ENCODE measurements at regions not wholly inside any gene's neighbourhood (a gene's known extent, or its start where the extent isn't known, plus 50 kb on each side); places are given as distances from the start of the nearest gene placed in this dataset.

DNA sequence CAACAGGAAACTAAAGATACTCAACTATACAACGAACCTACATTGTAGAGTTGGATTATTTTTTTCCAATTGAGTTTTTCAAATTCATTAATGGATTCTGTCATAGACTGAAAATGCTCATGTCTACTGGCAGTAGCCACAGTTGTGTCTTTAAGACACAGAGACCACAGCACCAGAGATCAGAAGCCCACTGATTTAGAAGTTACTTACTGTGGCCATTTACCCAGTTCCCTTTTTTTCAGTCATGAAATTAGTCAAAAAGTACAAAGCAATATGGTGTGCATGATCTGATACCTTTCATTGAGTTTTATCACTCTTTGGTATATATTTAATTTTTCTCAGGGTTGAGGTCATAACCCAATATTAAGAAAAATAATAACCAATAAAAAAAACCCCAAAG is 1640.2 kb upstream of the WWC1 start:
- ATAC-seq (ENCODE audit: low read depth) (no peak), DNase-seq (no peak)
- Histone ChIP-seq H3K4me3 (ENCODE audit: control extremely low read depth in 1 of 5, extremely low read depth in 1 of 5, insufficient read depth in 1 of 5, low read depth in 2 of 5, low read length in 4 of 5) (no peak overlapping the region), H3K27me3 (replicated peaks in 1 of 4; ENCODE audit: control extremely low read depth in 1 of 4, control insufficient read depth in 3 of 4, insufficient read depth in 4 of 4, low read length in 3 of 4) (no peaks in the 10 kb centered on the region), H3K79me2 (ENCODE audit: control insufficient read depth, insufficient read depth, low read length) (no peaks in the 10 kb centered on the region), H3K9me3 (ENCODE audit: control extremely low read depth in 1 of 3, control insufficient read depth in 2 of 3, insufficient read depth in 1 of 3, low read length in 2 of 3) (no peaks in the 10 kb centered on the region), H2AFZ (ENCODE audit: insufficient read depth, low read depth, low read length, poor library complexity, severe bottlenecking) (no peak overlapping the region), H4K20me1 (ENCODE audit: control insufficient read depth, insufficient read depth, low read length, poor library complexity, severe bottlenecking) (no peaks in the 10 kb centered on the region), H3K27ac (ENCODE audit: low read length in 2 of 2) (no peak overlapping the region), H3K36me3 (replicated peaks in 1 of 2; ENCODE audit: control extremely low read depth in 1 of 2, control insufficient read depth in 1 of 2, extremely low read depth in 1 of 2, insufficient read depth in 2 of 2, low read length in 1 of 2) (no peaks in the 10 kb centered on the region), H3K4me1 (ENCODE audit: control insufficient read depth in 2 of 2, insufficient read depth in 2 of 2, low read length in 2 of 2) (no peaks in the 10 kb centered on the region), H3K4me2 (replicated peaks; ENCODE audit: low read depth, low read length, poor library complexity, severe bottlenecking) (no peak overlapping the region), H3K9ac (ENCODE audit: low read length) (no peak overlapping the region)
- intact Hi-C loops (cut with micrococcal nuclease): no loop called here
- H3K27ac Mint-ChIP-seq: no peak overlapping the region
- POLR2A ChIA-PET: no interaction called here
- WGBS (ENCODE audit: insufficient coverage): no CpG with 5 or more reads among the region's 1 CpG
- no peaks in the 10 kb centered on the region for H3K27me3 Mint-ChIP-seq
- no peak for TF ChIP-seq EZH2 (IDR thresholded peaks at IDR 0.05; ENCODE audit: borderline replicate concordance, insufficient read depth, low read depth, low read length, poor library complexity, severe bottlenecking)
- TF ChIP-seq, protein P1, sequence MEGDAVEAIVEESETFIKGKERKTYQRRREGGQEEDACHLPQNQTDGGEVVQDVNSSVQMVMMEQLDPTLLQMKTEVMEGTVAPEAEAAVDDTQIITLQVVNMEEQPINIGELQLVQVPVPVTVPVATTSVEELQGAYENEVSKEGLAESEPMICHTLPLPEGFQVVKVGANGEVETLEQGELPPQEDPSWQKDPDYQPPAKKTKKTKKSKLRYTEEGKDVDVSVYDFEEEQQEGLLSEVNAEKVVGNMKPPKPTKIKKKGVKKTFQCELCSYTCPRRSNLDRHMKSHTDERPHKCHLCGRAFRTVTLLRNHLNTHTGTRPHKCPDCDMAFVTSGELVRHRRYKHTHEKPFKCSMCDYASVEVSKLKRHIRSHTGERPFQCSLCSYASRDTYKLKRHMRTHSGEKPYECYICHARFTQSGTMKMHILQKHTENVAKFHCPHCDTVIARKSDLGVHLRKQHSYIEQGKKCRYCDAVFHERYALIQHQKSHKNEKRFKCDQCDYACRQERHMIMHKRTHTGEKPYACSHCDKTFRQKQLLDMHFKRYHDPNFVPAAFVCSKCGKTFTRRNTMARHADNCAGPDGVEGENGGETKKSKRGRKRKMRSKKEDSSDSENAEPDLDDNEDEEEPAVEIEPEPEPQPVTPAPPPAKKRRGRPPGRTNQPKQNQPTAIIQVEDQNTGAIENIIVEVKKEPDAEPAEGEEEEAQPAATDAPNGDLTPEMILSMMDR (IDR thresholded peaks at IDR 0.05): no peak
- H3K9me3 Mint-ChIP-seq (ENCODE audit: insufficient read depth): peaks cover 7% of the 10 kb centered on the region
- H3K4me1 Mint-ChIP-seq: no peaks in the 10 kb centered on the region
- H3K4me3 Mint-ChIP-seq: no peak overlapping the region
- CTCF ChIA-PET: no interaction called here

DNA sequence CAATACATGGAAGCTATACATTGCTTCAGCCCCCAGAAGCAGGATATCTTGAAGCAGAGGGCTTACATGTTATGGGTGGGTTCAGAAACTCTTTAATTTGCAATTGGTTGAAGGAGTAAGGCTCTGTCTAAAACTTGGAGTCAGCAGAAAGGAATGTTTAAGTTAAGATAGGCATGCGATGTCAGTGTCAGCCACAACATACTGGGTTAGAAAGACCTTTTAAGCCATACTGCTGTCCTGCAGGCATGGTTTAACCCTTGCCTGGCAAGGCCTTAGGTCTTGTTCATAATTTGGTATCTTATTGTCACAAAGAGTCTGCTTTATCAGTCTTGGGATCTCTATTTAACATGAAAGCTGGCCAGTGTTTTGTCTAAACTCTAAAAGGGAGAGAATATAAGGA is 1619.6 kb upstream of the WWC1 start:
- Histone ChIP-seq H3K9ac (ENCODE audit: low read length) (no peak overlapping the region), H3K9me3 (ENCODE audit: control extremely low read depth in 1 of 3, control insufficient read depth in 2 of 3, insufficient read depth in 1 of 3, low read length in 2 of 3) (peaks cover 0 to 3% (median 0%) of the 10 kb centered on the region in 3 donors), H3K4me3 (ENCODE audit: control extremely low read depth in 1 of 5, extremely low read depth in 1 of 5, insufficient read depth in 1 of 5, low read depth in 2 of 5, low read length in 4 of 5) (no peak overlapping the region), H3K27ac (ENCODE audit: low read length in 2 of 2) (no peak overlapping the region), H3K4me1 (ENCODE audit: control insufficient read depth in 2 of 2, insufficient read depth in 2 of 2, low read length in 2 of 2) (no peaks in the 10 kb centered on the region), H2AFZ (ENCODE audit: insufficient read depth, low read depth, low read length, poor library complexity, severe bottlenecking) (no peak overlapping the region), H3K79me2 (ENCODE audit: control insufficient read depth, insufficient read depth, low read length) (no peaks in the 10 kb centered on the region), H3K4me2 (replicated peaks; ENCODE audit: low read depth, low read length, poor library complexity, severe bottlenecking) (no peak overlapping the region), H3K36me3 (replicated peaks in 1 of 2; ENCODE audit: control extremely low read depth in 1 of 2, control insufficient read depth in 1 of 2, extremely low read depth in 1 of 2, insufficient read depth in 2 of 2, low read length in 1 of 2) (no peaks in the 10 kb centered on the region), H3K27me3 (replicated peaks in 1 of 4; ENCODE audit: control extremely low read depth in 1 of 4, control insufficient read depth in 3 of 4, insufficient read depth in 4 of 4, low read length in 3 of 4) (no peaks in the 10 kb centered on the region), H4K20me1 (ENCODE audit: control insufficient read depth, insufficient read depth, low read length, poor library complexity, severe bottlenecking) (no peaks in the 10 kb centered on the region)
- TF ChIP-seq EZH2 (IDR thresholded peaks at IDR 0.05; ENCODE audit: borderline replicate concordance, insufficient read depth, low read depth, low read length, poor library complexity, severe bottlenecking): no peak
- TF ChIP-seq, protein P1 (IDR thresholded peaks at IDR 0.05): no peak
- Mint-ChIP-seq H3K27me3 (no peaks in the 10 kb centered on the region), H3K27ac (no peak overlapping the region), H3K4me3 (no peak overlapping the region), H3K4me1 (no peaks in the 10 kb centered on the region), H3K9me3 (ENCODE audit: insufficient read depth) (peaks cover 6% of the 10 kb centered on the region)
- ChIA-PET POLR2A (no interaction called here), CTCF (no interaction called here)
- ATAC-seq (ENCODE audit: low read depth): no peak
- no peak for DNase-seq
- intact Hi-C loops (cut with micrococcal nuclease): no loop called here
- WGBS (ENCODE audit: insufficient coverage): 86% methylated on average over 1 of the region's 1 CpG
